Skeletal muscle satellite cell (primary cell): ENCODE measurements at regions not wholly inside any gene's neighbourhood (a gene's known extent, or its start where the extent isn't known, plus 50 kb on each side); places are given as distances from the start of the nearest gene placed in this dataset.

Experiments
- H3K27me3 ChIP-seq: 2 replicates; pipeline ENCODE4 v1.7.0; 2013; ENCODE audit warnings: low read length; ENCODE audit not compliant: control insufficient read depth, insufficient read depth
- H3K36me3 ChIP-seq: 2 replicates; pipeline ENCODE4 v1.7.0; 2013; ENCODE audit warnings: mild to moderate bottlenecking, control low read depth, low read length; ENCODE audit not compliant: insufficient read depth
- H3K4me1 ChIP-seq: 2 replicates; pipeline ENCODE4 v1.7.0; 2013; ENCODE audit warnings: low read length; ENCODE audit not compliant: control insufficient read depth, insufficient read depth
- H3K4me2 ChIP-seq: 2 replicates; pipeline ENCODE4 v1.7.0; 2013; ENCODE audit warnings: mild to moderate bottlenecking, low read length
- H3K4me3 ChIP-seq: 2 replicates; pipeline ENCODE4 v1.7.0; 2013; ENCODE audit warnings: low read length
- H3K9ac ChIP-seq: 2 replicates; pipeline ENCODE4 v1.7.0; 2013; ENCODE audit warnings: mild to moderate bottlenecking, low read depth, low read length, moderate library complexity
- H3K9me3 ChIP-seq: replicated peaks from 2 replicates; pipeline ENCODE4 v1.7.0; 2013; ENCODE audit warnings: mild to moderate bottlenecking, control low read depth, low read length

DNA sequence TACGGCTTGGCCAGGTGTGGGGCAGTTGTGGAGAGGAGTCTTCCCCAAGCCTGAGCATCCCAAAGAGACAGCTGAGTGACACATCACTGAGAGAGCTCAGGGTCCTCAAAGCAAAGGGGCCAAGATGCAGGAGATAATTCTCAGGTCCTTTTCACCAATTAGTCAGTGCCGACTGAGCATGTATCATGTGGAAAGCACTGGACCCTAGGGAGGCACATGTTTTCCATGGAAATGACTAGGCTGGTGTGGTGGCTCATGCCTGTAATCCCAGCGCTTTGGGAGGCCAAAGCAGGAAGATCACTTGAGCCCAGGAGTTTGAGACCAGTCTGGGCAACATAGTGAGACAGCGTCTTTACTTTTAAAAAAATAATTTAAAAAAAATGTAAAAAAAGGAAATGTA is 67.3 kb upstream of the PRPS1 start:
- Histone ChIP-seq H3K4me2 (no peak overlapping the region), H3K9ac (no peak overlapping the region), H3K4me1 (peaks cover 16% of the 10 kb centered on the region), H3K27me3 (peaks cover 2% of the 10 kb centered on the region), H3K4me3 (no peak overlapping the region), H3K9me3 (no peaks in the 10 kb centered on the region), H3K36me3 (no peaks in the 10 kb centered on the region)

DNA sequence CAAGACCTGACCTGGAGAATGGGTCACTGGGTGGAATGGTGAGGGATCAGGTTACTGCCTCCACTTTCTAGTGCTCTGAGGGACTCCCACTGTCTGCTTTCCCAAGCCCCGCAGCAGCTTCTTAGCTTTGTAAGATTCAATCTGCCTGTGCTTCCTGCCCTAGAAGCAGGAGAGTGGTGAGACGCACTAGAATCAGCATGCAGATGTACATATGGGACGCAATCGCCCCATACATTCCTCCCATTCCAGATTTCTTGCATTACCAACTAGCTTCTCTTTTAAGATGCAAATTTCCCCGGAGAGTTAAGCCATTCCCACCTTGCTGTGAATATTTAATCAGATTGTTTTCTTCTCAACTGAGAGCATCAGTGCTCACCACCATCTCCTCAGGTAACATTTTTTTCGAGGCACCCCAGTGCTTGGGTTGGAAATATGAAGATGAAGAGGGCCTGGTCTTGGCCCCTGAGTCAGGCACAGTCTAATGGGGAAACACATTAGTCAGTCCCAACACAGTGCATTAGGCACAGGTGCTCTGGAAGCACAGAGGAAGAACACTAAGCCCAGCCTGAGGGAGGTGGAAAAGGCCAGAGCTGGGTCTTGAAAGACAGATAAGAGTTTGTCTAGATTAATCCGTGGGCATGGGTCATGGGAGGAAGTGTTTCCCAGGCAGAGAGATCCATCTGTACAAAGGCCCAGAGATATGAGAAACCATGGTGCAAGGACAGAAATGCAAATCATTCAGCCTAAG is 66.7 kb upstream of the PRPS1 start:
- no peaks in the 10 kb centered on the region for H3K9me3 ChIP-seq
- no peak overlapping the region for H3K4me2 ChIP-seq
- no peak overlapping the region for H3K9ac ChIP-seq
- H3K36me3 ChIP-seq, result no peaks in the 10 kb centered on the region
- no peaks in the 10 kb centered on the region for H3K27me3 ChIP-seq
- H3K4me1 ChIP-seq, result peaks cover 21% of the 10 kb centered on the region
- no peak overlapping the region for H3K4me3 ChIP-seq

DNA sequence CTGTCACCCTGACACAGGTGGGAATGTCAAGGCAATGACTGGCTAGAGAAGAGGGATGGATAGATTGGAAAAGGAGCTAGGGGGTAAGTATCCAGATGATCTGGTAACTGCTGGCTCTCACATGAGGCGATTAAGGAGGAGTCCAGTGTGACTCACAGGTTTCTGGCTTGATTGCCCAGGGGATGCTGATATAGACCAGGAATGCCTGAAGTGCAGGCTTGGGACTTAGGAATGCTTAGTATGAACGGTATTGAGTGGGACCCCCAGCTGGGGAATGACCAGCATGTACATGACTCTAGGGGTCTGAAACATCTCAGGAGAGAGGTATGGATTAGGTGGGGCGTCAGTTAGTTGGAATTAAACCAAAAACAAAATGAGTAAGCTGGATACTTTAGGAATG is 65.8 kb upstream of the PRPS1 start:
- Histone ChIP-seq H3K9ac (no peak overlapping the region), H3K4me2 (no peak overlapping the region), H3K27me3 (peaks cover 2% of the 10 kb centered on the region), H3K36me3 (no peaks in the 10 kb centered on the region), H3K4me1 (peaks cover 23% of the 10 kb centered on the region), H3K4me3 (no peak overlapping the region), H3K9me3 (no peaks in the 10 kb centered on the region)

DNA sequence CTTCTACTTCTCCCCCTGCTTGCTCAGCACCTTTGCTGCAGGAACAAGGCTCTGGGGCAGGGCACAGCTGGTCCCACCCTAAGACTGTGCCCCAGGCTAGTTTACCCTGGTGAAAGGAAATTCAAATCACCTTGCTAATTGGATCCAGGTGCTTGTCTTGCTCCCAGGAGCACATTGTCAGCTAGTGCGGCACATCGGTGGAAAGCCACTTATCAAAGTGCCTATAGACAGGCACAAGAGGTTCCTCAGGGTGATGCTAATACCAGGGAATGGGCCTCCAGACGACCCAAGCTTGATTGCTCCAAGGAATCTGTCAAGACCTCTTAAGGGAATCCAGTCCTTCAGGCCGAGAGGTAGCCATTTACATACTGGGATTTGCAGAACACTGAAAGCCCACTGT is 64.5 kb upstream of the PRPS1 start:
- H3K4me2 ChIP-seq, result no peak overlapping the region

DNA sequence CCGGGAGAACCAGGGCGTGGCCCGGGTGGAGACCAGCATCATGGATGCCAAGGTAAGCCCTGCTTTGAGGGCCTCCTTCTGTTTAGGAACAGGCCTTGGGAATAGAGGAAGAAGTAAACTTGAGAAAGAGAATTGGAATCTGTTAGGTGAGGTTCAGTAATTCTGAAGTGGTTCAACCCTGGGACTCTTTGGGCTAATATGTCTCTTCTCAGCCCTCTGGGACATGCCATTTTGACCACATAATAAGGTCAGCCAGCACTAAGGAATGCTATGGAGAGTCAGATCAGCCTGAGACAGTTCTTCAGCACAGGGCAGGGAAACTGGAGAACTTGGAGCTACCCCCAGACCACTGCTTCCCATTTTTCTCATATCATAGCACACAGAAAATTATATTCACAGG is 63.3 kb upstream of the PRPS1 start:
- H3K27me3 ChIP-seq, result peaks cover 7% of the 10 kb centered on the region
- H3K9ac ChIP-seq, result no peak overlapping the region
- H3K4me2 ChIP-seq, result no peak overlapping the region
- no peaks in the 10 kb centered on the region for H3K36me3 ChIP-seq
- H3K4me1 ChIP-seq, result peaks cover 23% of the 10 kb centered on the region
- H3K4me3 ChIP-seq, result no peak overlapping the region
- no peaks in the 10 kb centered on the region for H3K9me3 ChIP-seq

More for the DNA sequence above, 64.5 kb upstream of the PRPS1 start:
- Histone ChIP-seq H3K4me3 (no peak overlapping the region), H3K27me3 (peaks cover 7% of the 10 kb centered on the region), H3K4me1 (peaks cover 23% of the 10 kb centered on the region), H3K9me3 (no peaks in the 10 kb centered on the region), H3K36me3 (no peaks in the 10 kb centered on the region), H3K9ac (no peak overlapping the region)

DNA sequence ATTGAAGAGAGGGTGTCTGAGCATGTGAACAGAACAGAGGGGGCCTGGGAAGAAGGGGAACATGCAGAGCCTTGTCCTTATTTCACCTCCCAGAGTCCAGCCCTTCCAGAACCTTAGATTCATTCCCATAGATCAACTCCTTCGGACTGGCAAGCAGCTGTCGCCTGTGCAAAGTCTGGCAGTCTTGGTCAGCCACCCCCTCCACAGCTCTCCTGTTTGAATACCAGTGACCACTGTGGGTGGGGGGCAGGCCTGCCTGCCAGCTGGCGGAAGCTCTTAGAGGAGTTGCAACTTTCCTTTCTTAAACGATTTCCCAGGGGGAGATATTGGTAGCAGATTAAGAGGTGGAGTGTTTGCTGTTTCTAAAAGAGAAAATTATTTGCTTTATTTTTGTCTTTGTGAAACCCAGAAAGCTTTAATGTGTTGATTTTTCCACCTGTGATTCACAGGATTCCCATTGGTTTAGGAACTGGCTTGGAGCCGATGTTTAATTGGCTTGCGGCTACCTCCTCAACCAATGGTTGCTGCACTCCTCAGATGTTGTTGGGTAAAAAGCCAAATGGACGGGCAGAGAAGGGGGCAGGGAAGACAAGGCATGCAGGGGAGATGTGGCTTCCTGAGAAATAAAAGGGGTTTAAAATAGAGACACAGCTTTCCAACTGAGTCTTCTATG is 62.2 kb upstream of the PRPS1 start:
- Histone ChIP-seq H3K9me3 (no peaks in the 10 kb centered on the region), H3K4me3 (no peak overlapping the region), H3K27me3 (peaks cover 7% of the 10 kb centered on the region), H3K4me2 (peak overlapping the region; percentile 53), H3K9ac (peak overlapping the region; percentile 18), H3K36me3 (no peaks in the 10 kb centered on the region), H3K4me1 (peaks cover 29% of the 10 kb centered on the region)

DNA sequence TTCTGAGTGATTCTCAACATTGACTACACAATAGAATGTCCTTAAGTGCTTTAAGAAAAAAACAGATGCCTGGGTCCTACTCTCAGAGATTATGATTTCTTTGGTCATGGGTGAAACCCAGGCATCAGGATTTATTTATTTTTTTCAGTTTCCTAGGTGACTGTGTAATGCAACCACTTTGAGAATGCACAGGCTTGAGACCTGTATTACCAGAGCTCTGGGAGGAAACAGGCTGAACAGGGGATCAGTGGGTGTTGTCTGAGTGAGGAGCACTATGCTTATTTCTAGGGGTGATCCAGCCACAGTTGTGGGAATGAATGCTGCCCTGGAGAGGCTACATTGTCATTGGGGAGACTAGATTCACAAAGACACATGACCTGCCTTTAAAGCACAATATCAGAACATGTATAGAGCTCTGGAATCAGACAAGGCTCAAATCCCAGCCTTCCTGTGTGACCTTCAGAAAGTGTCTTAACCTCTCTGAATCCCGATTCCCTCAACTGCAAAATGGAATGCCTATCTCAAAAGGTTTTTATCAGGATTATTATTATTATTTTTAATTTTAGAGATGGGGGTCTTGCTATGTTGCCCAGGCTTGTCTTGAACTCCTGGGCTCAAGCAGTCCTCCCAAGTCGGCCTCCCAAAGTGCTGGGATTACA is 61.6 kb upstream of the PRPS1 start:
- peak overlapping the region; percentile 53 for H3K4me2 ChIP-seq
- peaks cover 7% of the 10 kb centered on the region for H3K27me3 ChIP-seq
- no peak overlapping the region for H3K4me3 ChIP-seq
- no peaks in the 10 kb centered on the region for H3K9me3 ChIP-seq
- no peak overlapping the region for H3K9ac ChIP-seq
- peaks cover 33% of the 10 kb centered on the region for H3K4me1 ChIP-seq
- no peaks in the 10 kb centered on the region for H3K36me3 ChIP-seq

DNA sequence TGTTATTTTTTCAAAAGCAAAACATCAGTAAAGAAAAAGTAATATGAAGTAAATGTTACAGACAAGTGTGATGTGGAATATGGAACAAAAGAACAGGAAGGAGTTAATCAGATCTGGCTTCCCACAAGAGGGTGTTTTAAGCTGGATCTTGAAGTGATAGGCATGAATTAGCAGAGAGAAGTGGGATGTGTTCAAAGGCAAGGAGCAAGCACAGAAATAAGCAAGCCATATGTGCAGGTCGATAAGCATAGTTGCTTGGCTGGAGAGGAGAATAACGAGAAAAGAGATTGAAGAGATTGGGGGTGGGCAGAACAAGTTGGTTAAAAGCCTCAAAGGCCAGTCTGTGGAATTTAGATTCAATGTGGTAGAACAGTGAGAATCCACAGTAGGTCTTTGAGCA is 60.9 kb upstream of the PRPS1 start:
- H3K27me3 ChIP-seq, result peaks cover 7% of the 10 kb centered on the region
- H3K36me3 ChIP-seq, result no peaks in the 10 kb centered on the region

DNA sequence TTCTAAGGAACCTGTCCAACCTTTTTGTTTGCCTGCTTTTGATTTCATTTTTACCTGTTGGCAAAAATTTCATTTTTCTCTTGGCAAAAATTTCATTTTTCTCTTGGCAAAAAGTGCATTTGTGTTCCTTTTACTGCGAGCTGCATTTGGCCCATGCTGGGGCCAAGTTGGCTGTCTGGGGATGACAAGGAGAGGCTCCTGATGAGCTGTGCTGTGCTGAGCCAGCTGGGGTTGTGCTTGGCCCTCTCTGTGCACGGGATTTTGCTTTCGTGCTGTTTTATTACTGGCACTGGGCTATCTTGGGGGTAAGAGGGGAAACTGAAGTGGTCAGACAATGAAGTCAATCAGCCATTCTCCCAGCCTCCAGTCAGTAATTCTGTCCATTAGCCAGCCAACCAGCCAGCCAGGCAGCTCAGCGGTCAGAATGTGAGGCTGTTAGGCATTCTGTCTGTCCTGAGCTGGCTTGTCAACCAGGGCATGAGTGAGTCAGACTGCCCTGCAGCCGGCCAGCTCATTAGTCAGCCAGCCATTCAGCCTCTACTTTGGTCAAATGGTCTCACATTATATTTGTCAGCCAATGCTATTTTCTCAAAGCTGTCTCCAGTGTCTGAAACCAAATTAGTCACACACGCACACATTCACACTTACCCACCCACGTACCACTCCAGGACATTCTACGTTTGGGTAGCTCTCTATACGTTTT is 56.9 kb upstream of the PRPS1 start:
- peak overlapping the region; percentile 27 for H3K9ac ChIP-seq
- no peaks in the 10 kb centered on the region for H3K36me3 ChIP-seq
- H3K27me3 ChIP-seq, result peaks cover 7% of the 10 kb centered on the region
- peak overlapping the region; percentile 8 for H3K4me2 ChIP-seq
- H3K4me3 ChIP-seq, result no peak overlapping the region
- H3K4me1 ChIP-seq, result peaks cover 34% of the 10 kb centered on the region
- peaks cover 5% of the 10 kb centered on the region for H3K9me3 ChIP-seq

More for the DNA sequence above, 60.9 kb upstream of the PRPS1 start:
- no peak overlapping the region for H3K9ac ChIP-seq
- H3K9me3 ChIP-seq, result peaks cover 5% of the 10 kb centered on the region
- H3K4me2 ChIP-seq, result no peak overlapping the region
- peaks cover 33% of the 10 kb centered on the region for H3K4me1 ChIP-seq
- no peak overlapping the region for H3K4me3 ChIP-seq

DNA sequence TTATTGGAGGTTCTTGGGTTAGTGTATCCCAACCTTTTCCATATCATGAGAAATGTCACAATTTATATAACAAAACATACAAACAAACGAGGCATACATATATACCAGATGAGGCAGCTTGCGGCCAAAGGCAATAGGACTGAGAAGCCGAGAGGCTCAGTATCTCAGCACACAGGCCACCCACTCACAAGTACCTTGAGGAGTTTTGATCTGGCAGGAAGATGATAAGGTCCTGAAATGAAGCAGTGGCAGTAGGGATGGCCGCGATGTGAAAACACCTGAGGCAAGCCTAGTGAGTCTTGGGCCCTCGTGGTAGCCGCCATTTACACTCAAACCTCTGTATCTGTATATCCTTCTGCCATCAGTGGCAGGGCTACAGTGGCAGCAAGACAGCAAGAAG is 55.3 kb upstream of the PRPS1 start:
- Histone ChIP-seq H3K27me3 (no peaks in the 10 kb centered on the region), H3K4me2 (no peak overlapping the region), H3K36me3 (no peaks in the 10 kb centered on the region), H3K9me3 (peaks cover 5% of the 10 kb centered on the region), H3K4me1 (peaks cover 30% of the 10 kb centered on the region), H3K9ac (no peak overlapping the region), H3K4me3 (no peak overlapping the region)

DNA sequence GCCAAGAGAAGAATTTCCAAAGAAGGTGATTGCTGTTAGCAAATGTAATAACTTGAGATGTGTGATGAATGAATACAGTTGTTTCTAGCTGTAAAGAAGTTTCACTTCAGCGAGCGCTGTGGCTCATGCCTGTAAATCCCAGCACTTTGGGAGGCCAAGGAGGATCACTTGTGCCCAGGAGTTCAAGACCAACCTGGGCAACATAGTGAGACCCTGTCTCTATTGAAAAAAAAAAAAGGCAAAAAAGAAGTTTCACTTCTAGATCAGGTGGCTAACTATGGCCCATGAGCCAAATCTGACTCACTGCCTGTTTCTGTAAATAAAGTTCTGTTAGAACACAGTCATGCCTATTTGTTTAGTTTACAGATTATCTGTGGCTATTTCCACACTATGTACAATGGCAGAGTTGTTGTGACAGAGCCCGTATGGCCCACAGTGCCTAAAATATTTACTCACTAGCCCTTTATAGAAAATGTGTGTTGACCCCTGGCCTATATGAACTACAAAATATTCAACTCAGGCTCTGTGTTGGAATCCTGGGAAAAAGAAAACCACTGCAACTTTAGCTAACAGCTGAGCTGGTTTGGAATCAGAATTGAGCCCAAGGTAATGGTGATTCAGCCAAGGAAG is 54.1 kb upstream of the PRPS1 start:
- H3K36me3 ChIP-seq, result no peaks in the 10 kb centered on the region
- H3K4me3 ChIP-seq, result no peak overlapping the region
- peaks cover 5% of the 10 kb centered on the region for H3K9me3 ChIP-seq
- peaks cover 30% of the 10 kb centered on the region for H3K4me1 ChIP-seq
- H3K27me3 ChIP-seq, result no peaks in the 10 kb centered on the region
- H3K9ac ChIP-seq, result peak overlapping the region; percentile 60
- peak overlapping the region; percentile 60 for H3K4me2 ChIP-seq
